HL-60/S4 treated with retinoic acid at 250 ng/mL for 4 days and 3 days (cell line): ENCODE measurements at regions not wholly inside any gene's neighbourhood (a gene's known extent, or its start where the extent isn't known, plus 50 kb on each side); places are given as distances from the start of the nearest gene placed in this dataset.
"Not testable (repeated sequence)": the region's sequence is repeated elsewhere in the genome, so short reads cannot be mapped to it uniquely, and the experiment has no call there.

ENCODE experiments used
- in situ Hi-C: fragments of 300-500 bp; cut with MboI; formaldehyde crosslinking; loops from 2 replicates; pipeline ENCODE4 v1.7.0; 2022; ENCODE audit warnings: low sequenced_read_pairs

DNA sequence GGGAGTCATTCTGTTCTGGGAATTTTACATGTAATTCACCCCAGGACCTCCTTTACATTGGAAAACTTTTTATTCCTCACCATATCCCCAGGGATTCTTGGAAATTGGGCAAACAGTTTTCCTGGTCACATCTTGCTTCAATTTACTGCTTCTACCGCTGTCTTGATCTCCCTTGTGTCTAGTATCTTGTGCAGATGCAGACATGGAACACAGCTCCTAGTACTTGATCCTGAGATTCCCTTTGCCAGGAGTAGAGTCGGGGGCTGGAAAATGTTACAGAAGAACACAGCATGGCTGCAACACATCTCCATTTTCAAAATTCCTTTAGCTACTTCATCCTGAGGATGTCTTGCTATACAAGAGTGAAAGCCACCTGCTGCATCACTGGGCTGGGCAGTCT lies 472.8 kb downstream of the PLCL1 start:
- in situ Hi-C loops: loop anchor here (25.0 kb wide), 1 partner anchor 465 kb away; the partner anchor contains the start of gene PLCL1

DNA sequence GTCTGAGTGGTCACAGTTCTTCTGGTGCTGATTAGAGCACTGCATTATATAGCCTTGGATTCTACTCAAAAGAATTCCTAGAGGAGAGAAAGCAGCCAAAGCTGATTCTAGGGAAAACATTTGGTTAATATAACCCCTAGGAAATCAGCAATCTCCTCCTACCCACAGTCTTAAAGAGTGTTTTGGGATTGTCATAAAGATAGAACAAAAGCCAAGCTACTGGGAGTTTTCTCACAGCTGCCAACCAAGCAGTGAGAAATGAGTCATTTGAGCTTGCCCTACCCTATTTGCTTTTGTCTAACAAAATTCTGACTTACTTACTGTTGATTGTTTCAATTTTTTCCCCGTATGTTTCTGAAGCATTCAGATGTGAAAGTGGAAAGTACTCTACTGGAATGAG lies 469.3 kb downstream of the PLCL1 start:
- in situ Hi-C loops: no loop called here

DNA sequence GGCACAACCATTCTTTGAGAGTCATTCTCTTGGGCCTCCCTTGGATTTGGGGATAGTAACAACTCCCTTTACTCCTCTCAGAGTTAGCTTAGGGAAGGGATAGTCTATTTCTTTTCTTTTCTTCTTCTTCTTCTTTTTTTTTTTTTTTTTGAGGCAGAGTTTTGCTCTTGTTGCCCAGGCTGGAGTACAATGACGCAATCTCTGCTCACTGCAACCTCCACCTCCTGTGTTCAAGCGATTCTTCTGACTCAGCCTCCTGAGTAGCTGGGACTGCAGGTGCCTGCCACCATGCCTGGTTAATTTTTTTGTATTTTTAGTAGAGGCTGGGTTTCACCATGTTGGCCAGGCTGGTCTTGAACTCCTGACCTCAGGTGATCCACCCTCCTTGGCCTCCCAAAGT lies 465.8 kb downstream of the PLCL1 start:
- in situ Hi-C loops: not testable (repeated sequence)

DNA sequence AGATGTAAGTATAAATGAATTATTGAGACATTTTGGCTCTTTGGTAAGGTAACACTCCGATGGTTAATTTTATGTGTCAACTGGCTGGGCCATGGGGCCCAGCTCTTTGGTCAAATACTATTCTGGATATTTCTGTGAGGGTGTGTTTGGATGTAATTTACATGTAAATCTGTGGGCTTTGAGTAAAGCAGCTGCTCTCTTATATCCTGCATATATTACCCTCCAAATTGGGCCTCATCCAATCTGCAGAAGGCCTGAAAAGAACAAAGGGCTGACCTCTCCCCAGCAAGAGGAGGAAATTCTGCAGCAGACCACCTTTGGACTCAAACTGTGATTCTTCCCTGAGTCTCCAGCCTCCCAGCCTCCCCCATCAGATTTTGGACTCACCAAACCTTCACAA lies 464.1 kb downstream of the PLCL1 start:
- in situ Hi-C loops: no loop called here

DNA sequence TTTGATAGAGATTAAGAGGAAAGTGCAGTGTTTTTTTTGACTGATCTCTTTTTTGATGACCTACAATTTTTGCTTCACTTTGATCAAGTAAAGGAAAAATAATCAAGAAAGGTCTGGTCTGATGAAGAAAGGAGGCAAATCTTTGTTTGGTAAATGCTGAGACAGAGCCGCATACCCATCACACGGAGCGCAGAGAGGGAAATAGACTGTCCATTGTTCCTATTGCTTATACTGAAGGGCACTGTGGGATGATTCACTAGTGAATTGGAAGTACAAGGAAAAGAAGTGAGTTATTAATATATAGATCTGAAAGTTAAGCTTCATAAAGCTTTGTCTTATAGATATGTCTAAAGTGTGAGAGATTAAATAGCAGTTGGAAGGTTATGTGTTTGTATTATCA lies 455.1 kb downstream of the PLCL1 start:
- in situ Hi-C loops: no loop called here

DNA sequence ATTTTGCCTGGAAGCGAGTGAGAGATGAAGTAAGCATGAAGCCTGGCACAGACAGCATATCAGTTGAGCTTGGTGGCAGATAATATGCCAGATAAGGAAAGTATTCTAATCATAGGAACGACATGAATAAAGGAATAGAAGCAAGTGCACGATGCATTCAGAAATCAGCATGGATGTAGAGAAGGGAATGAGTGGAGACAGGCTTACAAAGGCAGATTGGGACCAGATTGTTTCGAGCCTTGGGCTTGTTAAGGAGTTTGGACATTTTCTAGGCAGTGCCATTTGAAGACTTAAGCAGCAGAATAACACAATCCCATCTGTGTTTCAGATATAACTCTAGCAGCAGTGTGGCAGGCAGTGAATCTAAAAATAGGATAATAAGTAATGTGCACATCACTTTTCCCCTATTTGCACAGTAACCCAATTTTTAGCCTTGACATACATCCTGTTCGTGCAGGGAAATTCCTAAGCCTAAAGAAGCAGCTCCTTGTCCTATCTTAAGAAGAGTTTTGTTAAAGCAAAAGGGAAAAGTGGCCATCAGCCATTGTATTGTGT lies 450.2 kb downstream of the PLCL1 start:
- in situ Hi-C loops: no loop called here

DNA sequence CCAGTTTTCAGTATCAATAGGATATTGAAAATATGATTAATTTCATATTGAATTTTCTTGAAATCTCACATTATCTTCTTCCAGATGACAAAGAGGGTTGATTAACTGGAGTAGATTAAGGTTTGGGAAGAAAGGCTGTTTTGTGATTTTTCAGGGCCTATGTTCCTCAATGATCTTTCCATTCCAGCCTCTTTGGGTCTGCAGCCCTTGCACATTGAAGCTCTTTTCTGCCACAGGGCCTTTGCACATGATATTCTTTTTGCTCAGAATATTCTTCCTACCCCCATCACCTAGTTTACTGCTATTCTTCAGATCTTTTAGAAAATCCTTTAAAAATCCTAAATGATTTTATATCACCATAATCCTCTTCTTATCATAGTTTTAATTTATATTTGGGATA lies 449.6 kb downstream of the PLCL1 start:
- in situ Hi-C loops: no loop called here

DNA sequence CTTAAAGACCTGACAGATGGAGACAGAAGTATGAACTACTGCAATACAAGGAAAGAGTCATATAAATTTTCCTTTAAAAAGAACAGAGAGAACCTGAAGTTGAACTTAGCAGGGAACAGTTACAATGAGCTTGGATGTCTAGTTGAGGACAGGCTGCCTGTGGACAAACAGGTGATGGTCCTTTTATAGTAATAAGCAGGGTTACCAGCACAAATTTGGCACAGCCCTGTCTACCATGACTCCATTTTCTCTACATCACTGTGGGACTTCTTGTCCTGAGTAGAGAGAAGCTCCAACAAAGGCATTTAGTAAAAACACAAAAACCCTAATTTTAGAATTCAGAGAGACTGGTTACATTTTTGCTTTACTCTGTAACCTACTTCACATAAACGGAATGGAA lies 448.1 kb downstream of the PLCL1 start:
- in situ Hi-C loops: no loop called here

DNA sequence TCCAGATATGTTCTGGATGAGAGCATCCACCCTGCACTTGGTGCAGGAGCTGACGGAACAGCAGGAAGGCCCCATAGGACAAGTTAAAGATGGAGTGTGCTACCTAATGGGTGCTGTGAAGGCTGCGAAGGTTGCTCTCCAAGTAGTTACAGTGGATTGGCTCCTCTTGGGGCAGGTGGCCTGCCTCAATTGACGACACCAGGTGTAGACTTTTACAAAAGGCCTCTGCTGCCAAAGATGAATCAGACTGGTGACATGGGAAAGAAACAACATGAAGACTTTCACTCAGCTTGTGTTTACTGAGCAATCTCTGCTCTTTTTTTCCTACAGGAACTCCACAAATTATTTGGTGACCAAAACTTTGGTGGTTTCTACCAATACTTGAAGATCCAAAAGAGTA lies 437.7 kb downstream of the PLCL1 start:
- in situ Hi-C loops: no loop called here

DNA sequence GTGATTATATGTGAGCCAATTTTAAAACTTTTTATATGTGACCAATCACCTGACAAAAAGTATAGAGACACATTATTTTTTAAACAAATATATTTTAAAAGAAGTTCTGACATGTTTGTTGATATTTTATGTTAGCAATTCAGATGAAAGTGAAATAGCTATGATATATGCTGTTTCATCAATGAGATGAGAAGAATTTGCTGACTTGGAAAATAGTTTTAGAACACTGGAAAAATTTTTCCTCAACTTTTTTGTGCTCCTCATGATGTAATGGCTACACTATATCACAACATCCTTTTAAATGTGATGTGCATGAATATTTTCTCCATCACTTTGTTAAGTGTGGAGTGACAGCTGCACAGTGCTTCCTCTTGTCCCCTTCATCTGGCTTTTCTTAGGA lies 434.0 kb downstream of the PLCL1 start:
- in situ Hi-C loops: no loop called here

DNA sequence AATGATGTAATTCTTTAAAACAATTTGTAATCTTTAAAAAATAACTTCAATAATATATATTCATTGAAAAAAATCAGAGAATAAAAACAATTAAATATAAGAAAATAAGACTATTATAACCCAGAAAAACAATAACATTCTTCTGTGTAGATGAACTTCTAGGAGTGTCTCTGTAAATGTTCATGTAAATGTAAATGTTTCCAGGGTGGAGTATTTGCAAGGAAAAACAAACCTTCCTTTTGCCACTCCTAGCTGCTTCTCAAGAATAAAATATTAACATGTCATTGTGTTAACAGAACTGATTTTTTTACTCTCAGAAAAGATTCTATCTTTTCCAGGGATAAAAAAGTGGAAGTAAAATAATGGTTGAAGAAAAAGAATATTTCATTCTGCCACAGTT lies 431.9 kb downstream of the PLCL1 start:
- in situ Hi-C loops: no loop called here

DNA sequence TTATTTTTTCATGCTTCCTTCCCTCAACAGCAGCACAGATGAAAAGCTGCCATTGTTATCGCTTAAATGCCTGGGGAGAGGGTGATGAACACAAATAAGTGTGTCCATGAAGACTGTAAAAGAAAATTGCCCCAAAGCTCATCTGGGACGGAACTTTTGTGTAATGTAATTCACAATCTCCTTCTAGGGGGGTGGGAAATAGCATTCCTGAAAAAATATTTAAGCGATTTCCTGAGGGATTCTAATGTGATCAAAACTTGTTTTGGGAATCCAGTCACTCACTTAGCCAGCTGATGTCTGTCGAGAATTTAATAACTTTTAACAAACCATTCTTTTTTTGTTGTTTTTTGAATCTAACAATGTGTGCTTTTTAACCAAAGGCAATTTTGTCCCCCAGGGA lies 427.9 kb downstream of the PLCL1 start:
- in situ Hi-C loops: no loop called here

DNA sequence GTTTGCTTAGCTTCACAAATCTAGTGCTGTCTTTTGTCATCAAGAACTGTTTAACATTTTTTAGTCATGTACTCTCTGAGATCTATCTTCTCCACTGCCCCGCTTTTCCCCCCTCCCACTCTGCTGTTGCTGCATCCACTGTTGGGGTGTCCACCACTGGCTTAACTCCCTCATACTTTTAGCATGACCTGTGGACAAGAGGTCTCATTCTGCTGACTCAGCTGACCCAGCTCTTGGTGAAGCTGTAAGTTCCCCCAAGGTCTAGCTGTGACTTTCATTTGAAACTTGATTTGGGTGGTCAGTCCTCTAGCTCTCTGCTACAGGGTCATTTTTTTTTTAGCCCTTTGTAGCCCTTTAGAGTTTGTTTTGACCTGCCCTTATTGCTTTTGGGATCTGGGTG lies 427.2 kb downstream of the PLCL1 start:
- in situ Hi-C loops: no loop called here

DNA sequence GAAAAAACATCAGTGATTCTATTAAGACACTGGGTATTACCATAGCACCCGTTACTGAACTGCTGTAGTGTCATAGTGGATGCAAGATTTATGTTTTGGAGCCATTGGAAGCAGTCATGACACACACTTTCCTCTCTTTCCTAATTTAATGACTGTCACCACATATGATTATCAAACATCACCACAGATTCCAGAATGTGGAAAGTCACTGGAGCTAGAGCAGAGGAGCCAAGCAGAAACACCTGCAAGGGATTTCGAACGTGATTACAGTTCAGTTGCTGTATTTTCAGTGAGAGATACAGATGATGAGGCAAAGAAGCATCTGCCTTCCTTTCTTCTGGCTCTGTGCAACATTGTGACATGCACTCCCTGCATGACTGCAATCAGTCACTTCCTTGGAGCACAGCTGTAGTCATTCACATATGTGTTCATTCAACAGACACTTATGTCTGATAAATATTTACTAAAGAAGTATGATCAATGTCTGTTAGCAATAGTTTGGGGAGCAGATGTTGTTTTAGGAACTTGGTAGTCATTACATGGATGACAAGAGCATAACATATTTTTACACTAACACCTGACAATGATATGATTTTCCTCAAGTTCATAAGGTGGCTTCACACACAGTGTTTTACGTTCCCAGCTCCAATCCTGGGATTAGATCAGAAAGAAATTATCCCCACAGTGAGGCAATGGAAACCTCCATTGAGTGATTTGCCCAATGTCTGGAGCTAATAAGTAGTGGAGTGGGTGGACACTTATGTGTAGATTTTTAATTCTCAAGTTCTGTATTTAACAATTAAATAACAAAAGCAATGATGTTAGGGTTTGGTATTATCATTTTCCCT lies 416.6 kb downstream of the PLCL1 start:
- in situ Hi-C loops: no loop called here

DNA sequence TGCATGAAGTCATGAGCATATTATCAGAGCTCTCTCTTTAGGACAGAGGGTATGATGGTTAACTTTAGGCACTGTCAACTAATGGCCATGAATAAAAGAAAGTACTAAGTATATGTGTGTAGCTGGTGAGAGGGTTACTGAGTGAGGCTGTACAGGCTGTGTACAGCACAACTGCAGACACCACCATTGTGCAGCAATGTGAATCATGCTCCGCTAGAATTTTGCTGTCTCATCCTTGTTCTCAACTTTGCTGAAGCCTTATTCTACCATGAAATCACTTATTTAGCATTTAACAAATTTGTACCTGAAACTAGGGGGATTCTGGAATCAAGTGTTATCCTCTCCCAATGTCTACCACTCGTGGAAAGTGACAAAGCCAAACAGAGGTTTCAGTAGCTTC lies 414.9 kb downstream of the PLCL1 start:
- in situ Hi-C loops: no loop called here

DNA sequence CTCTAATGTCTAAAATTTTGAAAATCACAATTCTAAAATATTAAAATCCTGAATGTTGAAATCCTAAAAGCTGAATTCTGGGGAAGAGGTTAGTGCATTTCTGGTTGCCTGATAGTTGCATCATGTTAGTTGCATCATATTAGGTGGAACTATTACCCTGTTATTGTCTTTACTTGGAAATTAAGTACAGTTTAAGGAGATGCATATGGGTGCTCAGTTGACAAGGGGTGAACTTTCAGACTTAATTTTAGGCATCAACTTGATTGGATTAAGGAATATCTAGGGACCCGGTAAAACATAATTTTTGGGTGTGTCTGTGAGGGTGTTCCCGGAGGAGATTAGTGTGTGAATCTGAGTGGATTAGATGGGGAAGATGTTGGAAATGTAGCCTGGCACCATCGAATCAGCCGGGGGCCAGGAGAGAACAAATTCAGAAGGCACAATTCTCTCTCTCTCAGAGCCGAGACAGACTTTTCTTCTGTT lies 409.8 kb downstream of the PLCL1 start:
- in situ Hi-C loops: no loop called here

DNA sequence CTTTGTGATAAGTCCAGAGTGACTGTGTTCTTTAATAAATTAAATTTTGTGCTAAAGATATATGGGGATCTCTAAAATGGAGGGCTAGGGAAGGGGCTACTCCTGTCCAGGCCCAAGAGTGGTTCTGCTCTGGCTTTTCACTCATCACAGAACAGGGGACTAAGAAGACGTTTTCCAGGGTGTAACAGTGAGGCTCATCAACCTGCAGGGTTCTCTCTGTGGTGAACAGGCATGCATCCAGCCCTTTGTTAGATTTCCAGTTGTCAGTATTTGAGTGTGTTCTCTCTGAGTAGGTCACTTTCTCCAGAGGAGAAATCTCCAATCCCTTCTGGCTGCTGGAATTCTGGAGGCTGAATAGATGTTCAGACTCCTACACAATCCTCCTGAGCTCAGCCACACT lies 408.9 kb downstream of the PLCL1 start:
- in situ Hi-C loops: no loop called here

DNA sequence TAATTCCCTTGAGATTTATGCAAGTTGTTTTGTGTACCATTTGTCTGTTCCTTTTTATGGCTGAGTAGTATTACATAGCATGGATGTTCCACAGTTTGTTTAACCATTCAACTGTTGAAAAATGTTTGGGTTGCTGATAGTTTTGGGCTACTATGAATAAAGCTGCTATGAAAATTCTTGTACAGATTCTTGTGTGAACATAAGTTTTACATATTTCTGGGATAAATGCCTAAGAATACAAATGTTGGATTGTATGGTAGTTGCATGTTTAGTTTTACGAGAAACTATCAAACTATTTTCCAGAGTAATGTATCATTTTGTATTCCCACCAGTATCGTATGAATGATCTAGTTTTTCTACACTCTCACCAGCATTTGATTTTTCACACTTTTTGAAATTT lies 407.3 kb downstream of the PLCL1 start:
- in situ Hi-C loops: no loop called here

DNA sequence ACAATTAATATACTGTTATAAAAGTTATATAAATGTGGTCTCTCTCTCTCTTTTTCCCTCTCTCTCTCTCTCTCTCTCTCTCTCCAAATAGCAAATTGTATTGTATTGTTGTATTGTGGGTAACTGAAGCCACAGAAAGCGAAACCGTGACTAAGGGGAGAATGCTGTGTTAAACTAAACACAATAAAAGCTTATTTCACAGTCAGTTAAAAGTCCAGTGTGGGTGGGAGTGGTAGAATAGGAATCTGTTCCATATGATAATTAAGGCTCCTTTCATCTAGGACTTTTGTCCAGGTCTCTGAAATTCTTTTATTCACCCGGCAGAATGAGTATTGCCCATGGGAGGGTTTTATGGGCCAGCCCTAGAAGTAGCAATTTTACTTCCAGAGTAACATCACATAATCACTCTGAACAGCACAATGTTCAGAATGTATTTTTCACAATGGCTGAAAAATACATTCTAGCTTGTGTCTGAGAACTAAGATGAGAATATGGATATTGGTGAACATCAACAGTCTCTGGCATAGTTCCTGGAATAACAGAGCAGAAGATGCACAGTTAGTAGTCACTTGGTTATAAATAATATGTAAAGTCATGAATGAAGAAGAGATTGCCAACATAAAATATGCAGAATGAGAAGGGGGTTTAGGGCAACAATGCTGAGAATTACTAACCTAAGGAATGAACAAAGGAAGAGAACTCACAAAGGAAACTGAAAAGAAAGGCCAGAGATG lies 399.1 kb downstream of the PLCL1 start:
- in situ Hi-C loops: no loop called here
